ENCODE measurements at regions not wholly inside any gene's neighbourhood (a gene's known extent, or its start where the extent isn't known, plus 50 kb on each side); places are given as distances from the start of the nearest gene placed in this dataset.
"Not testable (repeated sequence)": the region's sequence is repeated elsewhere in the genome, so short reads cannot be mapped to it uniquely, and the experiment has no call there.

DNA sequence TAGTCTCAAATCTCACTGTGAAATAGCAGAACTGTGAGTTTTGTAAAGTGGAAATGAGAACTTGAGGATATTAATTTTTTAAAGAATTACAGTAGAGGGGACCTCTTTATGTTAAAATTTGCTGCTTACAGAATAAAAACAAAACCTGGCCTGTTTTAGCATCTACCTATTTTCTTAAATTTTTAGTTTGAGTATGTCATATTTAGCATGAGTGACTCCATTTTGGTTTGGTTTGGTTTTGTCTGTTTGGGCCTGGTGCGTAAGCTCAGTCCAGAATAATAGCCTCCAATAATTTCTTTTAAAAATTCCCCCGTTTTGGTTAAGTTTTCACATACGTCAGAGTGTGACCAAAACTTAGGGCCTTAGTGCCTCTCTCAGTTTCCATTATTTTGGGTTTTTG lies 152.0 kb upstream of the ZNF92 start:
- Mint-ChIP-seq H3K27me3 (peaks cover 0 to 2% of the 10 kb centered on the region in 2 donors), H3K4me3 (no peak overlapping the region), H3K36me3 (no peaks in the 10 kb centered on the region), H3K9me3 (no peaks in the 10 kb centered on the region), H3K27ac (no peak overlapping the region), H3K4me1 (peaks cover 0 to 2% (median under 1%) of the 10 kb centered on the region in 4 donors)
- intact Hi-C loops (cut with micrococcal nuclease): no loop called here
- no peak for DNase-seq
- CTCF ChIA-PET (ENCODE audit: partially characterized antibody): interaction anchor here (3.4 kb wide), 1 partner anchor 86 kb away, joined by 23 read pairs; no protein-coding TSS in a partner anchor
- Histone ChIP-seq H3K36me3 (ENCODE audit: insufficient read depth, low read length) (no peaks in the 10 kb centered on the region), H3K4me1 (ENCODE audit: insufficient read depth, low read length) (no peaks in the 10 kb centered on the region), H3K27ac (ENCODE audit: low read depth, low read length) (no peak overlapping the region), H3K27me3 (ENCODE audit: insufficient read depth, low read length) (no peaks in the 10 kb centered on the region), H3K9me3 (ENCODE audit: control insufficient read depth in 1 of 2, low read length in 2 of 2) (no peaks in the 10 kb centered on the region), H3K4me3 (ENCODE audit: low read length in 2 of 2) (no peak overlapping the region)
- POLR2A ChIA-PET (ENCODE audit: partially characterized antibody): no interaction called here

- H3K9me3 Mint-ChIP-seq: no peaks in the 10 kb centered on the region
- POLR2A ChIA-PET (ENCODE audit: partially characterized antibody): no interaction called here
Measured at GRCh38 chr7:65219623-65220022, 154.0 kb upstream of the ZNF92 start.

DNA sequence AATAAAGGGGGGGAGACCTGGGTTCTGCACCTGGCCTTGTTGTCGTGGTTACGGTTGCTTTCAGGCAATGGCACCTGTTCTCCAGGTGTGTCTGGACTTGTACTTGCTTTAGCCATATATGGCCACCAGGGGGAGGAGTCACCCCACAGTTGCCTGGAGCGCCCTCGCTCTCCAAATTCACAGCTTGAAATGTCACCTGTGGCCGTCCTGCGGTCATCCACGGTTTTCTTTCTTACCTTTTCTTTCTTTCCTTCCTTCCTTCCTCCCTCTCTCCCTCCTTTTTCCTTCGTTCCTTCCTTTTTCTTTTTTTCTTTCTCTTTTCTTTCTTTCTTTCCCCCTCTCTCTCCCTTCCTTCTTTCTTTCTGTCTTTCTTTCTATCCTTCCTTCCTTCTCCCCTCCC lies 157.2 kb upstream of the ZNF92 start:
- POLR2A ChIA-PET (ENCODE audit: partially characterized antibody): interaction anchor here (1.1 kb wide), 1 partner anchor 90 kb away, joined by 4 read pairs; no protein-coding TSS in a partner anchor
- Mint-ChIP-seq H3K36me3 (no peaks in the 10 kb centered on the region), H3K27ac (peak overlapping the region in 1 of 7 donors; percentile 17), H3K9me3 (no peaks in the 10 kb centered on the region), H3K27me3 (peaks cover 0 to 2% of the 10 kb centered on the region in 2 donors), H3K4me1 (peaks cover 0 to 5% (median 3%) of the 10 kb centered on the region in 4 donors), H3K4me3 (peak overlapping the region in 5 of 8 donors; percentile 29 to 64 (median 44))
- H3K4me3 ChIP-seq (ENCODE audit: low read length in 2 of 2): no peak overlapping the region
- intact Hi-C loops (cut with micrococcal nuclease): loop anchor here (1.0 kb wide), 1 partner anchor 265 kb away; no protein-coding TSS in a partner anchor
- no peaks in the 10 kb centered on the region for H3K4me1 ChIP-seq (ENCODE audit: insufficient read depth, low read length)
- H3K27me3 ChIP-seq (ENCODE audit: insufficient read depth, low read length): no peaks in the 10 kb centered on the region
- CTCF ChIA-PET (ENCODE audit: partially characterized antibody): interaction anchor here (0.7 to 3.6 kb wide), 8 partner anchors 16 to 405 kb away, joined by 3 to 31 read pairs (median 4); no protein-coding TSS in a partner anchor
- DNase-seq: peak; percentile 53 to 72 (median 69)
- H3K36me3 ChIP-seq (ENCODE audit: insufficient read depth, low read length): no peaks in the 10 kb centered on the region
- no peaks in the 10 kb centered on the region for H3K9me3 ChIP-seq (ENCODE audit: control insufficient read depth in 1 of 2, low read length in 2 of 2)
- no peak overlapping the region for H3K27ac ChIP-seq (ENCODE audit: low read depth, low read length)

More at GRCh38 chr7:65219623-65220022, 154.0 kb upstream of the ZNF92 start:
- no peaks in the 10 kb centered on the region for H3K4me1 ChIP-seq (ENCODE audit: insufficient read depth, low read length)
- CTCF ChIA-PET (ENCODE audit: partially characterized antibody): interaction anchor here (3.4 kb wide), 1 partner anchor 88 kb away, joined by 23 read pairs; no protein-coding TSS in a partner anchor
- Mint-ChIP-seq H3K27ac (no peak overlapping the region), H3K4me3 (no peak overlapping the region), H3K4me1 (peaks cover 0 to 5% (median 3%) of the 10 kb centered on the region in 4 donors), H3K27me3 (peaks cover 0 to 2% of the 10 kb centered on the region in 2 donors), H3K36me3 (no peaks in the 10 kb centered on the region)
- no peak overlapping the region for H3K4me3 ChIP-seq (ENCODE audit: low read length in 2 of 2)
- no peak for DNase-seq
- H3K27ac ChIP-seq (ENCODE audit: low read depth, low read length): no peak overlapping the region
- H3K27me3 ChIP-seq (ENCODE audit: insufficient read depth, low read length): no peaks in the 10 kb centered on the region
- intact Hi-C loops (cut with micrococcal nuclease): no loop called here
- H3K36me3 ChIP-seq (ENCODE audit: insufficient read depth, low read length): no peaks in the 10 kb centered on the region
- H3K9me3 ChIP-seq (ENCODE audit: control insufficient read depth in 1 of 2, low read length in 2 of 2): no peaks in the 10 kb centered on the region

- H3K9me3 Mint-ChIP-seq; H3K27ac Mint-ChIP-seq; H3K9me3 ChIP-seq (ENCODE audit: control insufficient read depth in 1 of 2, low read length in 2 of 2); H3K4me3 ChIP-seq (ENCODE audit: low read length in 2 of 2); H3K4me3 Mint-ChIP-seq; intact Hi-C loops (cut with micrococcal nuclease); H3K4me1 Mint-ChIP-seq; H3K27ac ChIP-seq (ENCODE audit: low read depth, low read length); H3K36me3 ChIP-seq (ENCODE audit: insufficient read depth, low read length); DNase-seq; POLR2A ChIA-PET (ENCODE audit: partially characterized antibody); H3K4me1 ChIP-seq (ENCODE audit: insufficient read depth, low read length); H3K27me3 Mint-ChIP-seq; H3K27me3 ChIP-seq (ENCODE audit: insufficient read depth, low read length); H3K36me3 Mint-ChIP-seq; CTCF ChIA-PET (ENCODE audit: partially characterized antibody): not testable (repeated sequence)
Measured at GRCh38 chr7:65213260-65213659, 160.4 kb upstream of the ZNF92 start.

DNA sequence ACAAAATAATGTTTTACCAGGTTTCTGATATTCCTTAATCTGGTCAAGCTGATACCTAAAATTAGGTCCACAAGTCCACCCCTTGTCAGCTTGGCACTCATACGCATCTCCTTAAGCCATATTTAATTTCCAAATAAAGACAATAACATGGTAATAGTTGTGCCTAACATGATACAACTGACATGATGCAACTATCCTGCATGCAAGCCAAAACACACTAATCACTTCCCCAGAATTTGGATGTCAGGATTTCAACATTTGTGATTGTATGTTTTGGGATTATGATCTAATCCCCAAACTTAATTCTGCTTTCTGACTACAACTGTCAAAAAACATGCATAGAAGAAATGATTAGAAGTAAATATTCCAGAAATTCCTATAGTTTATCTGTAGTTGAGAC lies 174.4 kb upstream of the ZNF92 start:
- H3K9me3 ChIP-seq (ENCODE audit: control insufficient read depth in 1 of 2, low read length in 2 of 2); H3K4me3 Mint-ChIP-seq; H3K9me3 Mint-ChIP-seq; H3K27me3 ChIP-seq (ENCODE audit: insufficient read depth, low read length); intact Hi-C loops (cut with micrococcal nuclease); H3K27ac Mint-ChIP-seq; H3K4me1 ChIP-seq (ENCODE audit: insufficient read depth, low read length); H3K36me3 Mint-ChIP-seq; POLR2A ChIA-PET (ENCODE audit: partially characterized antibody); CTCF ChIA-PET (ENCODE audit: partially characterized antibody); H3K27ac ChIP-seq (ENCODE audit: low read depth, low read length); DNase-seq; H3K4me3 ChIP-seq (ENCODE audit: low read length in 2 of 2); H3K4me1 Mint-ChIP-seq; H3K36me3 ChIP-seq (ENCODE audit: insufficient read depth, low read length); H3K27me3 Mint-ChIP-seq: not testable (repeated sequence)

DNA sequence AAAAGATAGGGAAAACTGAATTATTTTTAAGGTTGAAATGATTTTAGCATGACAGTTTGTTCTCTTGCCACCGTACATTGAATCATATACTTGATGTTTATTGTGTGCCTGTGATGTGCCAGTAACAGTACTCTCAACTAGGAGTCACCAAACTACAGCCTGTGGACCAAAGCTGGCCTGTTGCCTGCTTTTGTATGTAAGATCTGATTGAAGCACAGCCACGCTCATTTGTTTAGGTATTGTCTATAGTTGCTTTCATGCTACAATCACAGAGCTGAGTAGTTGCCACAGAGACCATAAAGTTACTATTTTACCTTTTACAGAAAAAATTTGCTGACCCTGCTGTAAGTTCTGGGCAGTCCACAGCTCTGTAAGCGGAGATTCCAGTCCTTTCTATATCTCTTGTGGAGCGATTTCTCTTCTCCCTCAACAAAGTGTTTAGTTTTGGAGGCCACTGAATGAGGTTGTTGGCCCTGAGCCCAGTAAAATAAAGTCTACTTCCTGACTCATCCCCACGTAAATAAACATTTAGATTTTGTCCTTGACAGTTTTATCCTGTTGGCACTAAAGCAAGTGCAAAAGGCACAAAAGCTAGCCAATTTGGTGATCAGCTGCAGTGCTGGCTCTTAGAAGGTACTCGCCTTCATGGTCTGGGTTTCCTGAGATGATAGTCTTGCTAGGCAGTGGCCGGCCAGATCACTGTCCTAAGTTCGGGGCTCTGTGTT lies 180.2 kb upstream of the ZNF92 start:
- H3K27me3 Mint-ChIP-seq; POLR2A ChIA-PET (ENCODE audit: partially characterized antibody); H3K9me3 Mint-ChIP-seq; H3K36me3 Mint-ChIP-seq; H3K4me3 ChIP-seq (ENCODE audit: low read length in 2 of 2); H3K4me1 Mint-ChIP-seq; H3K27ac Mint-ChIP-seq; DNase-seq; CTCF ChIA-PET (ENCODE audit: partially characterized antibody); H3K9me3 ChIP-seq (ENCODE audit: control insufficient read depth in 1 of 2, low read length in 2 of 2); H3K27me3 ChIP-seq (ENCODE audit: insufficient read depth, low read length); H3K27ac ChIP-seq (ENCODE audit: low read depth, low read length); H3K4me1 ChIP-seq (ENCODE audit: insufficient read depth, low read length); intact Hi-C loops (cut with micrococcal nuclease); H3K4me3 Mint-ChIP-seq; H3K36me3 ChIP-seq (ENCODE audit: insufficient read depth, low read length): not testable (repeated sequence)

DNA sequence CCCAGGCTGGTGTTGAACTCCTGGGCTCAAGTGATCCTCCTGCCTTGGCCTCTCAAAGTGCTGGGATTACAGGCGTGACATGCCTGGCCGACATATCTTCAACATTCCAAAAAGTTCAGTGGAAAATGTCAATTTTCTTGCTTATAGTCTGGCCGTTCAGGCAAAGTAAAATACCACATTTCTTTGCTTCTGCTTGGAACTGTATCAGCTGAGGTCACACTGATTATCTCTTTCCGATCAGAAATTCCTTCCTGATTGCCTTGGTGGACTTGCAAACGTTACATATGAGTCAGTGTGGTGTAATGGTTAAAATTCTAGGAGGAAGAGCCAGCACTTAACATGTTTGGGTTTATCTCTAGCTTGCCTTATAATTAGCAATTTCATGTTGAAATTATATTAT lies 170.6 kb upstream of the ERV3-1 start:
- H3K27ac ChIP-seq (ENCODE audit: low read depth, low read length); H3K4me1 Mint-ChIP-seq; H3K9me3 Mint-ChIP-seq; H3K36me3 ChIP-seq (ENCODE audit: insufficient read depth, low read length); intact Hi-C loops (cut with micrococcal nuclease); H3K9me3 ChIP-seq (ENCODE audit: control insufficient read depth in 1 of 2, low read length in 2 of 2); H3K27ac Mint-ChIP-seq; H3K4me3 ChIP-seq (ENCODE audit: low read length in 2 of 2); H3K36me3 Mint-ChIP-seq; CTCF ChIA-PET (ENCODE audit: partially characterized antibody); POLR2A ChIA-PET (ENCODE audit: partially characterized antibody); H3K4me1 ChIP-seq (ENCODE audit: insufficient read depth, low read length); H3K27me3 ChIP-seq (ENCODE audit: insufficient read depth, low read length); H3K4me3 Mint-ChIP-seq; H3K27me3 Mint-ChIP-seq; DNase-seq: not testable (repeated sequence)

Data from CD4-positive, alpha-beta memory T cell (primary cell).